HG03460 (cell line): ENCODE measurements at regions not wholly inside any gene's neighbourhood (a gene's known extent, or its start where the extent isn't known, plus 50 kb on each side); places are given as distances from the start of the nearest gene placed in this dataset.

Experiments
- ATAC-seq: cut with Tn5 transposase; IDR thresholded peaks from one replicate; pipeline ENCODE4 v1.9.1; 2021; ENCODE audit not compliant: unreplicated experiment

DNA sequence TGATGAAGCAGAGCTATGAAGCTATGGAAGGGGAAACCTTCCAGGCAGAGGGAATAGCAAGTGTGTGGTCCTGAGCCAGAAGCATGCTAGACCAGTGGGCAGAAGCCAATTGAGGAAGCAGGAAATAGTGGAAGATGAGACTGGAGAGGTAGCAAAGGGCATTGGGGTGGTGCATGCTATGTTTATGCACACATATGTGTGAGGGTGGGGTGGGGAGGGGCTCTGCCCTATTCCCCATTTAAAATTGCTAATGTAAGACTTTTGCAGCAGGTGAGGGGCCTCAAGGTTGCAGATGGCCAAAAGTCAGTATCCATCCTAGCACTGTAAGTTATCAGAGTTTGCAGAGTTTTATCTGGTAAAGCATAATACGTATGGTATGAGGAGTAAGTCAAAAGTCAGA is 626.6 kb upstream of the KIRREL3 start:
- ATAC-seq = no peak

DNA sequence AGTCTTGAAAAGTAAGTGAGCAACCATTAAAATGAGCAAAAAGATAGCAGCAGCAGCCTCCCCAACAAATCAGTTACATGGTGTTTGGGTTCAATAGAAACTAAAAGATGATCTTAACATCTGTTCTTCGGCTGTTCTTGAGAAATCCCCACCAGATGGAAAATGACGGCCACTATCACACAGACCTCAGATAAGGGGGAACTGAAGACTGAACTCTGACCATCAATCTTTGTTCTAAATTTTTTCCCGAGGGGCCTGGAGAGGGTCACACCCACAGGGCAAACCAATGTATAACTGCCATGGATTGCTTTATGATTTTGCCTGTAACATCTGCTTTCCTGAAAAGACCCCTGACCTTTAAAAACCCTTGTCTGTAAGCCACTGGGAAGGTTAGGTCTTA is 624.8 kb upstream of the KIRREL3 start:
- ATAC-seq = no peak

GRCh38 chr11:127624306-127624856 is 623.8 kb upstream of the KIRREL3 start:
- ATAC-seq = no peak

DNA sequence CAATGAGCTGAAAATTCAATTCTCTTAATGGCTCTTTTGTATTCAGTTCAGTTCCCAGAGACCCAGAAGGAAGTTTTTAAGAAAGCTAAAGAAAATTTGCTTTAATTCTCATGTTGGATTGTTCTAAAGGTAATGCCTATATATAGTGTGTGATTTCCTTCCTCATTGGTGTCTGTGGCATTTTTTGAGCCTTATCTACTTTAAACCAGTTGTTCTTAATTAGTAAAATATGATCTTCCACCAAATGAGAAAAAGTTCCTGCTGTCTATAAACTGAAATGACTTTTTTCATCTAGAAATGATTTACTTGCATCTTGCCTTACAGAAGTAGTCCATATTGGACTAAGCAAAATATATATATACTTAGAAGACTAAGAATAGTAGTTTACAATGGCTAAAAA is 622.1 kb upstream of the KIRREL3 start:
- ATAC-seq = no peak

- no peak for ATAC-seq
Observed at GRCh38 chr11:127620671-127621070, 620.1 kb upstream of the KIRREL3 start.

GRCh38 chr11:127619946-127620345 is 619.4 kb upstream of the KIRREL3 start:
- ATAC-seq = no peak

DNA sequence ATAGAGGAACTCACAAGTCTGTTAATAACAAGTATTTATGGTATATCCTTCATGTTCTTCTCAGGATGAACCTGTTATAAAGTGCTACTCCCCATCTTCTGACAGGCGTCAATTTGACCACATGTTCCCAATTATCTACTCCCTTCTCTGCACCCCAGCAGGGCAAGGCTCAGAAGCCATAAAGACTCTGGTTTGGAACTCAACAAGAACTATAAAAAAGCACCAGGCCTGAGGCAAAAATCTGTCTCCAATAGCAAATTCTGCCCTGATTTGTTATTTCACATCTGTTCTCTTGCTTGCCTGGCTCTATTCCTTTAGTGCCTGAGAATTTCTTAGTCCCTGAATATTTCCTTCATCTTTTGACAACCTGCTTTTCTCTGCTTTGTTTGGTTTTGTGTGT is 618.2 kb upstream of the KIRREL3 start:
- ATAC-seq = no peak

- ATAC-seq = no peak
Observed at GRCh38 chr11:127616158-127616557, 615.6 kb upstream of the KIRREL3 start.

- ATAC-seq = no peak
Observed at GRCh38 chr11:127612607-127613006, 612.0 kb upstream of the KIRREL3 start.

- ATAC-seq = no peak
Observed at GRCh38 chr11:127609025-127609773, 608.6 kb upstream of the KIRREL3 start.

- no peak for ATAC-seq
Observed at GRCh38 chr11:127607487-127608085, 607.0 kb upstream of the KIRREL3 start.

DNA sequence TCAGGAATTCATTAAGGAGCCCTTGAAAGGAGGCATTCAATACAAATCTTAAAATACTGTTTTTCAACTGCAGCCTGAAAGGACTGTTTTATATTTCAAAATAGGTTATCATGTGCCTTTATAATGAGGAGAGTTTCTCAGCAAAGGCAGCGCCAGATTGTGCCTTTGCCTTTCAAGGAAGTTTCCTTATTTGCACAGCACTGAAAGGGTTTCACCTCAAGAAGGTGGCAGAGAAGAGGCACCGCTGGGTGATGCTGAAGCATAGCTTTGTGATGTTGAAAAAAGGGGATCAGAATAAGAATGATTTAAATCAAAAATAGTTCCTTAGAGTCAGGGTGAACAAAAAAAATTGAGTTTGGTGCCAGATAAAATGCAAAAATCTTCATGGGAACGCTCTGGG is 601.0 kb upstream of the KIRREL3 start:
- ATAC-seq = no peak

GRCh38 chr11:127600674-127601073 is 600.1 kb upstream of the KIRREL3 start:
- ATAC-seq = no peak

DNA sequence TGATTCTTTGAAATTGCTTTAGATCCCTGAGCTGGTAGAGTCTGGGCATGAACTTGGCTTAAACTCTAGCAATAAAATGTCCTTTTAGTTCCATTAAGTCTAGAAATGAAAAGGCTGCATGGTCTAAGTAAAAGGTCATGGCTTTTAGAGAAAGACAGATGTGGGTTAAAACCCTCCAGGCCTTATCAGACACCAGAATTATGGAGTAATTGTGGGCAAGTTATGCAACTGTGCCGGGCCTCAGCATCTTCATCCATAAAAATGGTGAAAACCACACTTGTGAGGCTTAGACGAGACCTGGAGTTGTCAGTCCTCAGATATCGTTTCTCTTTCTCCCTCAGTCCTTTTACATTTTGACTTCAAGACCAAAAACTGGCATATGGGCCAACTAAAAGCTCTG is 597.9 kb upstream of the KIRREL3 start:
- ATAC-seq = no peak

DNA sequence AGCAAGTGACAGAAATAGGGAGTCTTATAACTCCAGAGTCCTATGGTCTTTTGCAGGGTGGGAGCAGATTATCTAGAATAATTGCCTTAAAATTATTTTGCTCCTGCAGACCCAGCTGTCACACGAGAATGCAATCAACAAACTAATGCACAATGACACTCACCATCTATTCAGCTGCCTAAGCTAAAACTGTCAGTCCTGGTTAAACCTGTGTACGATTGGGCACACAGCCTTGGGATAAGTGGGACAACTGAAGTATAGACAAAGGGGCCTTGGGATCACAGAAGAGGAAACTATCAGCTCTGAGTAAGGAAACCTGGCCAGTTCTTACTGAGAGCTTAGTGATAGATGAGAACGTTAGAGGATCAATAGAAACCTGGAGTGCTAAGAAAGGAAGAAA is 595.9 kb upstream of the KIRREL3 start:
- ATAC-seq = no peak

DNA sequence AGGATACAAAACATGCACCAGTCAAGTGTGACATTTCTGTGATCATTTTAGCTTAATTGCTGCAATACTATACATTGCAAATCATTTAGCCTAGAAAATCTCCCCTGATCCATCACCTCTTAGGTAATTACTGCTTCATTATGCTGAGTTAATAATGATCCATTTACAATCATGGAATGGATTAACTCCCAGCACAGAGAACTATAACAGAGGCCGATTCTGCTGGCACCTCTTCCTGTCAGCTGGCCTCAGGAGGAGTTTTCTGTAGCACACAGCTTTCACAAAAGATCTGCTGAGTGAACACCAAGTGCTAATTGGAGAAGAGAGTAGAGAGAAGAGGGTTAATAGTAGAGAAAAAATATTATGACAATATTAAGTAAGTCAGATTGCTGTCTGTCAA is 591.8 kb upstream of the KIRREL3 start:
- no peak for ATAC-seq

DNA sequence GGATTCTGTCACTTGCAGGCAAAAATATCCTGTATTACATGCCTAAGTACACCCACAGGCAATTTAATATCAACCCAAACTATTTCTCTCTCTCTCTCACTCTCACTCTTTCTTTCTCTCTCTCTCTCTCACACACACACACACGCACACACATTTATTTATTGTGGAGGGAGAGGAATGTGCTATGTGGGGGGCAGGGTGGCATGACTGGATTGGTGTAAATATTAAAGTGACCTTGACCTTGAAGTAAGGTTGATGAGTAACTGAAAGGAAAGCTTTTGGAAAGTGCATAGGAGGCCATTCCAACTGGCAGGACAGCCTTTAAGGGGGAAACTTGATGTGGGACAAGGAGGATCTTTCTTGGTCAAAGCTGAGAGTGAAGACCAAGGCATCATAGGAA is 589.7 kb upstream of the KIRREL3 start:
- ATAC-seq = no peak

GRCh38 chr11:127588431-127588830 is 587.9 kb upstream of the KIRREL3 start:
- ATAC-seq = no peak

DNA sequence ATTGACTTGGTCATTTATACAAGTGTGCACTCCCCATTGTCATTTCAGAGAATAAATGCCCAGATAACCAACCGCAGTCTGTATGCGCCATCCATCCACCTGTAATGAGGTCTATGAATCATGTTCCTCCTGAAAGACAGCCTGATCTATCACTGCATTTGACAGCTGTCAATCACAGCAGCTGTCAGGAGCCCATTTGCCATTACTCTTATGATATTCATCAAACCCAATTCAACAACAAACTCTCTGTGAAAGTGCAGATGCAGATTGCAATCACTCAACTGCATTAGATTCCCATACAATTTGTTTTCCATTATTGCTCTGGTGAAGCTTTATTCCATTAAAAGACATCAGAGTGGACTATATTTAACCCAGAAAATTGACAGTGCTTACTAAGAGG is 586.9 kb upstream of the KIRREL3 start:
- no peak for ATAC-seq

GRCh38 chr11:127576210-127576609 is 575.6 kb upstream of the KIRREL3 start:
- ATAC-seq = no peak

DNA sequence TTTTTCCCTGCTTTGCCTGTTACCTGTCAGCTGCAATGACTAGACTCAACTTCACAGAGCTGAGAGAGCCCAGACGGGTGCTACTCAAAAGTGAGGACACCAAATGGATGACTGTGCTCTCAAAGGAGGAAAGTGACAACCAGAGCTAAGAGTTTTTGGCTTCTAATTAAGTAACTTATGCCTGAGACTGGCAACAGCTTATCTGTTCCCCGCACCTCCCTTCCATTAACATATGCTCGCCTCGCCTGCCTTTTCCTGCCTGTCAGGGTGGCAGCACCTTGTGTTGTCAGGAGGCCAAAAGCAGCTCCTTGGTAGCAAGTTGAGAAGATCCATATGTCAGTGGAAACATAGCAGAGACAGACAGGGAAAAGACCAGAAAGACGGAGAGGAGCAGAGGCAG is 573.9 kb upstream of the KIRREL3 start:
- ATAC-seq = no peak

GRCh38 chr11:127568891-127569290 is 568.3 kb upstream of the KIRREL3 start:
- no peak for ATAC-seq
